T-helper 17 cell (primary cell): ENCODE measurements at regions not wholly inside any gene's neighbourhood (a gene's known extent, or its start where the extent isn't known, plus 50 kb on each side); places are given as distances from the start of the nearest gene placed in this dataset.

Experiments
- ATAC-seq: fragments of 150-1000 bp; cut with Tn5 transposase; 2 replicates; pipeline ENCODE4 v1.10.0; 2021; ENCODE audit warnings: mild to moderate bottlenecking, moderate library complexity
- DNase-seq, 3 donors: peaks; one replicate each; pipeline versions ENCODE4 v3.0.0 to v3.0.0-alpha.2; 2020 to 2021
- H3K9me3 ChIP-seq: one replicate; pipeline ENCODE4 v1.7.0; 2013; ENCODE audit warnings: low read length, mild to moderate bottlenecking; ENCODE audit not compliant: control insufficient read depth, poor library complexity, severe bottlenecking
- H3K27ac Mint-ChIP-seq: one replicate; pipeline ENCODE4 v1.8.0; 2022; ENCODE audit warnings: mild to moderate bottlenecking, moderate library complexity, mixed read lengths
- H3K27me3 Mint-ChIP-seq: one replicate; pipeline ENCODE4 v1.8.0; 2022; ENCODE audit warnings: mixed read lengths
- H3K36me3 Mint-ChIP-seq: one replicate; pipeline ENCODE4 v1.8.0; 2022; ENCODE audit warnings: low read depth, mixed read lengths
- H3K4me1 Mint-ChIP-seq: one replicate; pipeline ENCODE4 v1.8.0; 2022; ENCODE audit warnings: mild to moderate bottlenecking, mixed read lengths
- H3K4me3 Mint-ChIP-seq: one replicate; pipeline ENCODE4 v1.8.0; 2022; ENCODE audit warnings: mild to moderate bottlenecking, moderate library complexity, mixed read lengths

DNA sequence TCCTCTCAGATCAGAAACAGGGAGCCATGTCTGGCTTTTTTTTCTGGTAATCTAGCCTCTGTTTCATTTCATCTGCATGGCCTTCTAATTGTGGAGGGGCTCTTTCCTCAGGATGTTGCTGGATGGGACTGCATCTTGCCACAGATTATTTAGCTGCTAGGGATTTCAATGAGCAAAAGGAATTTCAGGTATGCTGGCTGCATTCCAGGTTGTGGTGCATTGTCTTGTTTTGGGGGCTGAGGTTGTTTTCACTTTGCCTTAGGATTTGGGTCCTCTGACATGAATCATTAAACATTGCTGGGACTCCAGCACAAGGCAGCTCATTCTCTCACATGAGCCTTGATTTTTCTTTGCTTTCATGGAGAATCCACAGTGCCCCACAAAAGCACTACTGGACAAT lies 789.3 kb upstream of the TSPY4 start:
- DNase-seq = no peak
- Mint-ChIP-seq H3K4me1 (no peaks in the 10 kb centered on the region), H3K27me3 (no peaks in the 10 kb centered on the region), H3K36me3 (no peaks in the 10 kb centered on the region), H3K4me3 (no peak overlapping the region), H3K27ac (no peak overlapping the region)
- no peak for ATAC-seq
- no peaks in the 10 kb centered on the region for H3K9me3 ChIP-seq

DNA sequence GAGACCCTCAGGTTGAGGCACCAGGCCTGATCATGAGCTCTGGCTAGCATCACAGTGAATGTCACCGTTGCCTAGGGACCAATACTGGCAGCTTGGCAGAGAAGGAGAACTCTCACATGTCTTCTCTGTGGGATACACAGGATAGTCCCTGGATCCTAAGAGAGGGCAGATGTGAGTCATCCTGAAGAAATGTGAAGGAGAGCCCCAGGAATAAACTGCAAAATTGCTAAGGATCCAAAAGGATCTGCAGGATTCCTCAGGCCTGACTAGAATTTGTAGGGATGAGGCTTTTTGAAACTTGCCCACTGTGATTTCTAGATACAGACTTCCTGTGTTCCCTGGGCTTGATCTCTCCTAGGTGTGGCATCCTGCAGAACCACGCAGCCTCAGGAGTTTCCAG lies 785.9 kb upstream of the TSPY4 start:
- no peak overlapping the region for H3K27ac Mint-ChIP-seq
- H3K4me3 Mint-ChIP-seq = no peak overlapping the region
- H3K27me3 Mint-ChIP-seq = no peaks in the 10 kb centered on the region
- no peak for ATAC-seq
- no peaks in the 10 kb centered on the region for H3K9me3 ChIP-seq
- no peak for DNase-seq
- no peaks in the 10 kb centered on the region for H3K4me1 Mint-ChIP-seq
- no peaks in the 10 kb centered on the region for H3K36me3 Mint-ChIP-seq

DNA sequence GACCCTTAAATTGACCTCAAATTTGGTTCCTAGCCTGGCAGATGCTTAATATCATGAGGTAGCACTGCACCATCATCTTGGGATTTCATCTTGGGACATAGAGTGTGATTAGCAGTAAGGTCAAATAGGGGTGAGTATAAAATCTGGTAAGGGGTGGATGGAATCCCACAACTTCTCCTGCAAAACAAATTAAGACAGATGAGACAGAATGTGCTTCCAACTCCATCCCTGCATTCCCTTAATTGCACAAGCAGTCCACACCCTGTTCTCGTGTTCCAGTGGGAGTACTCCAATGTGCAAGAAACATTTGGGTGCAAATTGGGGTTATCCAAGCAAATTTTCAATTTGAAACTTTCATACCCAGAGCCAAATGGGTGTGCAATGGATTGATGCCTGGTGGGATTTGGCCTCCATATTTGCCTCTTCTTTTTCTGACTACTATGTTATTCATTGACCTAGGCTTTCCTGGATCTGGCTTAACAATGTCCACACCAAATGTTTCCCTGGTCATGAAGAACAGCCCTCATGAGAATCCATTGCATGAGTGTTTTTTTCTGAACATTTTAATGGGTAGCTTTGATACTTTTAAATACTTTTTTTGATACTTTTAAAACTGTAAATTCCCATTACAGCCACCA lies 785.0 kb upstream of the TSPY4 start:
- H3K27ac Mint-ChIP-seq = no peak overlapping the region
- no peak for DNase-seq
- no peaks in the 10 kb centered on the region for H3K36me3 Mint-ChIP-seq
- no peaks in the 10 kb centered on the region for H3K27me3 Mint-ChIP-seq
- no peak overlapping the region for H3K4me3 Mint-ChIP-seq
- no peaks in the 10 kb centered on the region for H3K4me1 Mint-ChIP-seq
- no peak for ATAC-seq
- no peaks in the 10 kb centered on the region for H3K9me3 ChIP-seq

DNA sequence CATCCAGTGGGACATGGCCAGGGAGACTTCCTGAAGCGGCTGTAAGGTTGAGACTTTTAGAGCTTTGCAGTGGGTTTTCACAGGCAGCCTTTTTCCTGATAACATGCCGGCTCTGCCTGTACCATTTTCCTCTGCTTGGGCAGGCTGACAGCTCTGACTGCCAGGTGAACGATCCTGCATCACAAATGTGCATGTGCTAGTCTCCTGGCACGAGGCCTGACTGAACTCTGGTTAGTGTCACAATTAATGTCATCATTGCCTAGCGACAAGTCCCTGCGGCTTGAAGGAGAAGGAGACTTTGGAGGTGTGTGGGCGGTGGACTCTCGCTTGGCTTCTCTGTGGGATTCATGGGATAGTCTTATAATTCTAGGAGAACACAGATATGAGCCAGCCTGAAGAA lies 783.6 kb upstream of the TSPY4 start:
- no peak for DNase-seq
- Mint-ChIP-seq H3K4me3 (no peak overlapping the region), H3K27me3 (no peaks in the 10 kb centered on the region), H3K36me3 (no peaks in the 10 kb centered on the region), H3K4me1 (no peaks in the 10 kb centered on the region), H3K27ac (no peak overlapping the region)
- H3K9me3 ChIP-seq = no peaks in the 10 kb centered on the region
- no peak for ATAC-seq

DNA sequence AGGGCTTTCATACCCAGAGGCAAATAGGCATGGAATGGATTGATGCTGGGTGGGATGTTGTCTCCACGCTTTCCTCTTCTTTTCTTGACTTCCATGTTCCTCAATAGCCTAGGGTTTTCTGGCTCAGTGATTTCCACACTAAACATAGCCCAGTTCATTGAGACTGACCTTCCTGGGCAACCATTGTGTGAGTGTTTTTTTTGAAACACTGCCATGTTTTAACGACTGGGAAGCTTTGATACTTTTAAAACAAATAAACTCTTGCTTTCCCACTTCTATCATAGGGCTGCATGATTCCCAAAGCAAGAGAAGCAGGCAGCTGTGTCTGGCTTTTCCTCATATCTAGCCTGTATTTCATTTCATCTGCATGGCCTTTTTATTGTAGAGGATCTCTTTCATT lies 775.9 kb upstream of the TSPY4 start:
- ATAC-seq (no peak), DNase-seq (no peak)
- Mint-ChIP-seq H3K27ac (no peak overlapping the region), H3K27me3 (no peaks in the 10 kb centered on the region), H3K4me1 (no peaks in the 10 kb centered on the region), H3K4me3 (no peak overlapping the region), H3K36me3 (no peaks in the 10 kb centered on the region)
- no peaks in the 10 kb centered on the region for H3K9me3 ChIP-seq

DNA sequence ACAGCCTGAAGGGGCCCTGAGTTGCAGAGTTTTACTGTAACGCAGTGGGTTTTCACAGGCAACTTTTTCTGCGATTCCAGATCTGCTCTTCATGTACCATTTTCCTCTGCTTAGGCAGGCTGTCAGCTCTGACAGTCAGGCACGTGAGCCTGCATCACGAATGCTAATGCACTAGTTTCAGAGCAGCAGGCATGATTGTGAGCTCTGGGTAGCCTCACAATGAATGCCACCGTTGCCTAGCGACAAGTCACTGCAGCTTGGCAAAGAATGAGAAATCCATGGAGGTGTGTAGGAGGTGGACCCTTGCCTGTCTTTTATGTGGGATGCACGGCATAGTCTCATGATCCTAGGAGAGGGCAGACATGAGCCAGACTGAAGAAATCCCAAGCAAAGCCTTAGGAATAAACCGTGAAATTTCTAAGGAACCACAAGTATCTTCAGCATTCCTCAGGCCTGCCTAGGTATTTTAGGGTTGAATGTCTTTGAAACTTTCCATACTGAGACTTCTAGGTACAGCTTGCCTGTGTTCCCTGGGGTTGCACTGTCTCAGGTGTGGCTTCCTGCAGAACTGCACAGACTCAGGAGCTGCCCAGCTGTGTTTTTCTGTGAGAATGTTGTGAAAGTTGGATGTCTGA lies 774.7 kb upstream of the TSPY4 start:
- DNase-seq = no peak
- no peak overlapping the region for H3K4me3 Mint-ChIP-seq
- H3K4me1 Mint-ChIP-seq = no peaks in the 10 kb centered on the region
- no peak overlapping the region for H3K27ac Mint-ChIP-seq
- H3K36me3 Mint-ChIP-seq = no peaks in the 10 kb centered on the region
- no peaks in the 10 kb centered on the region for H3K27me3 Mint-ChIP-seq
- no peaks in the 10 kb centered on the region for H3K9me3 ChIP-seq
- no peak for ATAC-seq

DNA sequence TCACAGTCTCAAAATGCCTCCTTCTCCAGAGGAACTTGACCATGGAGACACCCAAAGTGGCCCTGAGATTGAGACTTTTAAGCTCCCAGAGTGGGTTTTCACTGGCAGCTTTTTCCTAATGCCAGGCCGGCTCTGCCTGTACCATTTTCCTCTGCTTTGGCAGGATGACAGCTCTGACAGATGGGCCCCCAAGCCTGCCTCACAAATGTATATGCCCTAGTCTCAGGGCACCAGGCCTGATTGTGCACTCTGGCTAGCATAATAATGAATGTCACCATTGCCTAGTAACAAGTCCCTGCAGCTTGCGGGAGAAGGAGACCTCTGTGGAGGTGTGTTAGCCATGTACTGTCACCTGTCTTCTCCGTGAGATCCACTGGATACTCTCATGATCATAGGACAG lies 772.8 kb upstream of the TSPY4 start:
- H3K36me3 Mint-ChIP-seq = no peaks in the 10 kb centered on the region
- ATAC-seq (no peak), DNase-seq (no peak)
- no peak overlapping the region for H3K27ac Mint-ChIP-seq
- no peak overlapping the region for H3K4me3 Mint-ChIP-seq
- H3K27me3 Mint-ChIP-seq = no peaks in the 10 kb centered on the region
- no peaks in the 10 kb centered on the region for H3K9me3 ChIP-seq
- no peaks in the 10 kb centered on the region for H3K4me1 Mint-ChIP-seq

DNA sequence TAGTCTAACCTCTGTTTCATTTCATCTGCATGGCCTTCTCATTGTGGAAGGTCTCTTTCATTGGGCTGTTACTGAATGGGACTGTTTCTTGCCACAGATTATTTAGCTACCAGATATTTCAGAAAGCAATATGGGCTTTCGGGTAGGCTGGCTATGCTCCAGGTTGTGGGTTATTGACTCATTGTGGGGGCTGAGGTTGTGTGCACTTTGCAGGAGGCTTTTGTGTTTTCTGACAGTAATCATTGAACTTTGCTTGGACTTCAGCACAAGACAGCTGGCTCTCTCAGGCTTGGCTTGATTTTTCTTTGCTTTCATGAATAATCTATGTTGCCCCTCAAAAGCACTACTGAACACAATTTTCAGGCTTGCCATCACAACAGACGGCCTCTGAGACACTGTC lies 771.1 kb upstream of the TSPY4 start:
- Mint-ChIP-seq H3K27ac (no peak overlapping the region), H3K4me3 (no peak overlapping the region)

DNA sequence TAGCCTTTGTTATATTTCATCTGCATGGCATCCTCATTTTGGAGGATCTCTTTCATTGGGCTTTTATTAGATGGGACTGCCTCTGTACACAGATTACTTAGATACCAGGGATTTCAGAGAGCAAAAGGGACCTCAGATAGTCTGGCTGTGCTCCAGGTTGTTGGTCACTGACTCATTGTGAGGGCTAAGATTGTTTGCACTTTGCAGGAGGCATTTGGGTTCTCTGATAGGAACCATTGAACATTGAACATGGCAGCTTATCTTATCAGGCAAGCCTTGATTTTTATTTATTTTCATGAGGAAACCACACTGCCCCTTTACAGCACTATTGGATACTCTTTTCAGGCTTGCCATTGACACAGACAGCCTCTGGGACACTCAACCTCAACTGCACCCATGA lies 766.9 kb upstream of the TSPY4 start:
- H3K4me1 Mint-ChIP-seq = no peaks in the 10 kb centered on the region
- DNase-seq = no peak
- H3K9me3 ChIP-seq = no peaks in the 10 kb centered on the region
- H3K27ac Mint-ChIP-seq = no peak overlapping the region
- ATAC-seq = no peak
- H3K36me3 Mint-ChIP-seq = no peaks in the 10 kb centered on the region
- H3K27me3 Mint-ChIP-seq = no peaks in the 10 kb centered on the region
- H3K4me3 Mint-ChIP-seq = no peak overlapping the region

More for the DNA sequence above, 771.1 kb upstream of the TSPY4 start:
- H3K9me3 ChIP-seq = no peaks in the 10 kb centered on the region
- DNase-seq = no peak
- H3K4me1 Mint-ChIP-seq = no peaks in the 10 kb centered on the region
- no peaks in the 10 kb centered on the region for H3K36me3 Mint-ChIP-seq
- no peak for ATAC-seq
- H3K27me3 Mint-ChIP-seq = no peaks in the 10 kb centered on the region

DNA sequence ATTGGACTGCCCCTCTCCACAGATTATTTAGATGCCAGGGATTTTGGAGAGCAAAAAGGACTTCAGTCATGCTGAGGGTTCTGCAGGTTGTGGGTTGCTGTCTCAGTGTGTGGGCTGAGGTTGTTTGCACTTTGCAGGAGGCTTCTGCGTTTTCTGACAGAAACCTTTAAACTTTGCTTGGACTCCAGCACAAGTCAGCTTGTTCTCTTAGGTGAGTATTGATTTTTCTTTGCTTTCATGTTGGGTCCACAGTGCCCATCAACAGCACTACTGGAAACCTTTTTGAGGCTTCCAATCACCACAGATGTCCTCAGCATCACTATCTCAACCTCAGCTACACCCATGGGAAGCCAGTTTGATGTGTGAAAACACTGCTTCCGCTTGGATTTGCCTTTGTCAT lies 764.3 kb upstream of the TSPY4 start:
- ATAC-seq = no peak
- Mint-ChIP-seq H3K27me3 (no peaks in the 10 kb centered on the region), H3K27ac (no peak overlapping the region)

DNA sequence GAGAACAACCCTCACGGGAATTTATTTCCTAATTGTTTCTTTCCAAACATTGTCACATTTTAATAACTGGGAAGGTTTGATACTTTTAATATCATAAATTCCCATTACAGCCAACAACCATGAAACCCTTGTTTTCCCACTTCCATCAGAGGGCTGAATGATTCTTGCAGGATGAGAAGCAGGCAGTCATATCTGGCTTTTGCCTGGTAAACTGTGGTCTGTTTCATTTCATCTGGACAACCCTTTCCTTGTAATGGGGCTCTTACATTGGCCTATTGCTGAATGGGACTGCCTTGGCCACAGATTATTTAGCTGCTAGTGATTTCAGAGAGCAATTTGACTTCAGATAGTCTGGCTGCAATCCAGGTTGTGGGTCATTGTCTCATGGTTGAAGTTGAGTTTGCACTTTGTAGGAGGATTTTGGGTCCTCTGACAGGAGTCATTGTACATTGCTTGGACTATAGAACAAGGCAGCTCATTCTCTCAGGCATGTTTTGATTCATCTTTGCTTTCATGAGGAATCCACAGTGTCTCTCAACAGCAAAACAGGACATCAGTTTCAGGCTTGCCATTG lies 754.9 kb upstream of the TSPY4 start:
- H3K9me3 ChIP-seq = no peaks in the 10 kb centered on the region
- H3K4me3 Mint-ChIP-seq = no peak overlapping the region
- no peak overlapping the region for H3K27ac Mint-ChIP-seq
- no peaks in the 10 kb centered on the region for H3K27me3 Mint-ChIP-seq
- DNase-seq (no peak), ATAC-seq (no peak)
- H3K36me3 Mint-ChIP-seq = no peaks in the 10 kb centered on the region
- no peaks in the 10 kb centered on the region for H3K4me1 Mint-ChIP-seq

More for the DNA sequence above, 764.3 kb upstream of the TSPY4 start:
- H3K4me3 Mint-ChIP-seq = no peak overlapping the region
- H3K36me3 Mint-ChIP-seq = no peaks in the 10 kb centered on the region
- H3K4me1 Mint-ChIP-seq = no peaks in the 10 kb centered on the region
- DNase-seq = no peak
- no peaks in the 10 kb centered on the region for H3K9me3 ChIP-seq

DNA sequence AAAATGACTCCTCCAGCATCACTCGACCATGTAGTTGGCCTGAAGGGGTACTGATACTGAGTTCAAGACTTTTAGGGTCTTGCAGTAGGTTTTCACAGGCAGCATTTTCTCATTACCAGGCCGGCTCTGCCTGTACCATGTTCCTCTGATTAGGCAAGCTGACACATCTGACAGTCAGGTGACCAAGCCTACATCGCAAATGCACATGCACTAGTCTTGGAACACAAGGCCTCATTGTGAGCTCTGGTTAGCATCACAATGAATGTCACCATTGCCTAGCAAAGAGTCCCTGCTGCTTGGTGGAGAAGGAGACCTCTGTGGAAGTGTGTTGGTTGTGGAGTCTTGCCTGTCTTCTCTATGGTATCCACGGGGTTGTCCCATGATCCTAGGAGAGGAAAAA lies 754.1 kb upstream of the TSPY4 start:
- DNase-seq (no peak), ATAC-seq (no peak)
- no peaks in the 10 kb centered on the region for H3K27me3 Mint-ChIP-seq
- H3K36me3 Mint-ChIP-seq = no peaks in the 10 kb centered on the region
- no peaks in the 10 kb centered on the region for H3K4me1 Mint-ChIP-seq
- no peak overlapping the region for H3K4me3 Mint-ChIP-seq
- H3K27ac Mint-ChIP-seq = no peak overlapping the region
- H3K9me3 ChIP-seq = no peaks in the 10 kb centered on the region

DNA sequence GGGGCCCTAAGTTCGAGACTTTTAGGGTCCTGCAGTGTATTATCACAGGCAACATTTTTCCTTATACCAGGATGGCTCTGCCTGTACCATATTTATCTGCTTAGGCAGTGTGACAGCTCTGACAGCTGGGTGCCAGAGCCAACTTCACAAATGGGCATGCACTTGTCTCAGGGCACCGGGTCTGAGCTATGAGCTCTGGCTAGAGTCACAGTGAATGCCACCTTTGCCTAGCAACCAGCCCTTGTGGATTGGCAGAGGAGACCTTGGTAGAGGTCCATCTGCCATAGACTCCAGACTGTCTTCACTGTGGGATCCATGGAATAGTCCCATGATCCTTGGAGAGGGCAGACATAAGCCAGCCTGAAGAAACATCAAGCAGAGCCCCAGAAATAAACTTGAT lies 746.6 kb upstream of the TSPY4 start:
- Mint-ChIP-seq H3K4me3 (no peak overlapping the region), H3K27me3 (no peaks in the 10 kb centered on the region), H3K27ac (no peak overlapping the region), H3K4me1 (no peaks in the 10 kb centered on the region), H3K36me3 (no peaks in the 10 kb centered on the region)
- H3K9me3 ChIP-seq = no peaks in the 10 kb centered on the region
- no peak for DNase-seq
- no peak for ATAC-seq
